Stimulated activated CD4-positive, alpha-beta T cell treated with anti-CD3 and anti-CD28 coated beads, Interleukin-4, amount 100 ng/mL, for 24 hours (primary cell): ENCODE measurements at regions not wholly inside any gene's neighbourhood (a gene's known extent, or its start where the extent isn't known, plus 50 kb on each side); places are given as distances from the start of the nearest gene placed in this dataset.

Experiments
- DNase-seq: peaks from one replicate; pipeline ENCODE4 v3.0.0-alpha.2; 2020

DNA sequence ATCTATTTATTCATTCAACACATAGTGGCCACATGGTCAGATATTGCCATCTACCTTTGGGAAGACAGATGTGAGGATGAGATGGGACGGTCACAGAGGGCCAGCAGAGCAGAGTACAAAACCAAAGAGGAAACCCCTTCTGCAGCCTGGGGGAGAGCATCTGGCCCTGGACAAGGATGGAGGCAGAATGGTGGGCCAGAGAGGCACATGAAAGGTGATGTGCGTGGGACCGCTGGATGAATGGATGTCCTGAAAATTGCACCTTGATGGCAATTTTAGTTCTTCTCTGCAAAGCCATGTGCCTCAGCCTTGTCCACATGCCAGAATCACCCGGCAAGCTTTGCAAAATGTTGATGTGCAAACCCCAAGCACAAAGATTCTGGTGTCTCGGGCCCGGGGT is 77.4 kb upstream of the CD93 start:
- no peak for DNase-seq

DNA sequence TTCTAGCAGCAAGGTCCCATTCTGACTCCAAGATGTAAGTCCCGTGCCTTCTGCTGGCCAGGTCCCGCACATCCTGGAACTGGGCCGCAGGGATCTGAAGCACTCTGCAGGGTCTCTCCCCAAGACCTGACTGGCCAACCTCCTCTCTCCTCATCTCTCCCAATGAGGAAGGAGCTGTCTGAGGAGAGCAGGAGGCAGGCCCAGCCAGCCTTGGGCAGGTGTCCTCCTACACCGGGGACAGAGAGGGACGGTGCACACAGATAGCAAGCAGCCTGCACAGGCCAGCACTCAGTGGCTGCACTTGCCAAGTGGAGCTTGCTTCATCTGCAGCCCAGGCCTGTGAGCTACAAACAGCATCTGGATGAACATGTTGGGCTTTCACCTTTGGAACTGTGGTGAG is 76.8 kb upstream of the CD93 start:
- DNase-seq, result no peak

DNA sequence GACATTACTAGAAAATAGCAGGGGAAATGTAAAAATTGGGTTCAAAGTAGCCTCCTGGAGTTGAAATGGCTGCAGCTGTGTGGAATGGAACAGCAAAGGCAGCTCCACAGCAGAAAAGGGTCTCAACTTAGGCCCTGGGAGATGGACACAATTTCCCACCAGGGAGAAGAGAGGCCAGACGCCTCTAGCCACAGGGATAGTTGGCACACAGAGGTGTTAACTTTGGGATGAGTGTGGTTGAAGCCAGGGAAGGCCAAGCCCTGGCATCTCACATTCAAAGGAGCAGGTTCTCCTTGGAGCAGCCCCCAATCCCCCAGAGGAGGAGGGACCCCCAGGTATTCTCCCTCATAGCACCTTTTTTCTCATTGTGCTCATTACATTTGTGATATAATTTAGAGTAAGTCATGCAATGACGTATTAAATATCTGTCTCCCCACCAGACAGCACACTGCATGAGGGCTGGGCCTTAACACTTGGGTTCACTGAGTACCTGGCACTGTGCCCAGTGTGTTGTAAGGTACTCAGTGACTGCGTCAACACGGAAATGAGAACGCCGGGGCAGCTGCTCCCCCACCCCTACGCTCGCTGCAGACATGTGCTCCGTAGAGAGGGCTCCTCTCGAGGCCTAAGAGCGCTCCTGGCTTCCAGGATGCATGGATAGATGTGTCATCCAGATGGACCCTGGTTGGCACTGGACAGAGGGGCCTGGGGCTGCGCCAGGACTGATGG is 76.0 kb upstream of the CD93 start:
- no peak for DNase-seq

DNA sequence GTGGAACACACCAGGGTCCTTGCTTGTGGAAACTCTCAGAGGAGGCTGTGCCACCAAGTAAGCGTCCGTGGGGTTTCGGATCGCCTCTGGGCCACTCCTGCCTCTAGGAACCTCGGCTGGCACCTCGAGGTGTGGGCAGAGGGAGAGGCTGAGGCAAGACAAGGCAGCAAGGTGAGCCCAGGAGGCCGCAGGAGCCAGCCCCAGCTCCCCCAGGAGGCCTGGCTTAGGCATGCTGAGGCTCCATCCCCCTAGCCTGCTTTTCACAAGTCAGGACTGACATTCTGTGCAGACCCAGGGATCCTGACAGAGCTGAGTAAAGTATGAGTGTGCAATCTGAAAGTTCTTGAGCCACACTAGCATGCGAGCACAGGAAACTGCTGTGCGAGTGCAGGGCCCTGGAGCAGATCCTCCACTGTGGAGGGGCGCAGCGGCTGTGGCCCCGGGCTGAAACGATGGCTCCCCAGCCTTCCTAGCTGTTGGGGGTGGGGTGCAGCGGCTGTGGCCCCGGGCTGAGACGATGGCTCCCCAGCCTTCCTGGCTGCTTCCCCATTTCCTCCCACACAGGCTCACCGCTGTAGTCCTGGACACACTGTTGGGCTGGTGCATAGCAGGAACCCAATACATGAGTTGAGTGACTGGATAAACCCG is 75.2 kb upstream of the CD93 start:
- DNase-seq, result no peak

DNA sequence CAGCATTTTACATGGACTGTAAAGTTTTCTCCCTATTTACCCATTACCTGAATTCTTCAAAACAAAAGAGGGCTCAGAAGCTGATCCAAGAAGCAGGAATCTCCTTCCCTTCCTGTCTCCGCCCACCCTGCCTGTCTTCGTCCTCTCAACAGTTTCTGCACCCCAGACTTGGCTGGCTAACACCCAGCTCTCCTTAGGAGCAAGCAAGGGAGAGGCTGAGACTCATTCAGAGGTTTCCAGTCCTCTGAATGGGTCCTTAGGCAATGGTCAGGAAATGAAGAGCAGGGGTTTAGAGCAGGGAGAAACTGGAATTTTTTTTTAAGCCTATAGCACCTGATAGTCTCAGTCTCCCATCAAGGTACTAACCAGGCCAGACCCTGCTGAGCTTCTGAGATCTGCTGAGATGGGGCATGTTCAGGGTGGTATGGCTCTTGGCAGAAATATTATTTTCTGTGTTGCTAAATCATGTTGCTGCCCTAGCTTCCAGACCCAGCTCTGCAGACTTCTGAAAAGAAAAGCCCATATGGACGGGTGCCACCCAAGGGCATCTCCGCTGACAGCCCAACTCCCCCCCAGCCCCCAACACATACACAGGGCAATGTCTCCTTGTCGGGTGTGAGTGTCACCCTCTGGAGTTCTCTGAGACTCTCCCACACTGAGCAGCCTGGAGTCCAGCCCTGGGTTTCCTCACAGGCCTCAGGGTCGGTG is 74.6 kb upstream of the CD93 start:
- DNase-seq, result no peak

DNA sequence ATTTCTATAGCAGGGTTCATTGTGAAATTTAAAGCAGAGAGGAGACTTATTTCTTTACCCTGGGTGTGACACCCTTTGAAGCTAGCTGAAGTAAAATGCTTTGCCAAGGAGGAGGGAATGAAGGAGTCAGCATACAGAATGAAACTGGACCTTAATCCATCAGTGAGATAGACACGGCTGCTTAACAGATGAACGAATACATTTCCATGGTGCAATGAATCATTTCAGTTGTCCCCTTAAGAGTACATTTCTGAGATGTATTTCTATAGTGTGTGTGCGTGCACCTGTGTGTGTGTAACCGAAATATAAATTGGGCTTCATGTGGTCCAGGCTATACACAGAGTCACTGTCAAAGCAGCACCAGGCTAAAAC is 73.8 kb upstream of the CD93 start:
- no peak for DNase-seq

DNA sequence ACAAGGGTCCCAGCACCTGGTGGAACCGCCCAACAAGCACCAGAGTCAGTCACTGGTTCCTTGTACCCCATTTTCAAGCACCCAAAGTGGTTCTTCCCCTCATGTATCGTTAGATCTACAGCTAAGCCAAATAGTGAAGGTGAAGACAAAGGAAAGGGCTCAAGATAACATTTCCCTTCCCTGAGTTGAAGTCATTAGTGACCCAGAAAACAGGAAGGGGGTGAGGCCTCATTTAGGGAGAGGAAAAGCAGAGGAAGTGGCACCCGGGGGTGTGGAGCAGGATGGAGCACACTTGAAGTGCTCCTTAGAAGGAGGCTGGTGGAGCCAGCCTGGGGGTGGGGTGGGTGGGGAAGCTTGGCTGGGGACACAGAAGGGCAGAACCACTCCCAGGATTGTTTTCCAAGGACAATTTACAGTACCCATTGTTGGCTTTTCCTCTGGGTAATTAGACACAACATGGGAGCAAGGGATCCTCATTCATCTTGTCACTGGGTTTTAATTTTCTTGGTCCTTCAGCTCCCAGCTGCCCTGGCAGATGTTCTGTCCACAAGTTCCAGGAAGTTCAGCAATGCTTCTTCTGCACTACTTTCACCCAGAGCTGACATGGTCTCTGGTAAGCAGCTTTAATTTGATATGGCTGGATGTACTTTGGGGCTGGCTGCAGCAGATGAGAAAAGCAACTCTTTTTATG is 73.3 kb upstream of the CD93 start:
- no peak for DNase-seq

DNA sequence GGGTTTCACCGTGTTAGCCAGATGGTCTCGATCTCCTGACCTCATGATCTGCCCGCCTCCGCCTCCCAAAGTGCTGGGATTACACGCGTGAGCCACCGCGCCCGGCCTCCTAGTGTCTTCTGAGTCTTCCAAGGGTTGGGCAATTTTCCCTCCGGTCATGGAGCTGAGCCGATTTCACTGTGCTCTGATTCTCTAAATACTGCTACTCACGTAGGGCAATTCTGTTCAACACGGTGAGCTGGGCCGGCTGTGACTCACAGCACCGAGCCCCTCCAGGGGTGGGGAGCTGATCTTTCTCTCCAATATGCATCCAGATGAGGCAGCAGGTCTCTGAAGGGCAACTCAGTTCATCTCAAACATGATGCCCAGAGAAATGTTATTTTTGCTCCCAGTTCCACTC is 71.6 kb upstream of the CD93 start:
- no peak for DNase-seq

DNA sequence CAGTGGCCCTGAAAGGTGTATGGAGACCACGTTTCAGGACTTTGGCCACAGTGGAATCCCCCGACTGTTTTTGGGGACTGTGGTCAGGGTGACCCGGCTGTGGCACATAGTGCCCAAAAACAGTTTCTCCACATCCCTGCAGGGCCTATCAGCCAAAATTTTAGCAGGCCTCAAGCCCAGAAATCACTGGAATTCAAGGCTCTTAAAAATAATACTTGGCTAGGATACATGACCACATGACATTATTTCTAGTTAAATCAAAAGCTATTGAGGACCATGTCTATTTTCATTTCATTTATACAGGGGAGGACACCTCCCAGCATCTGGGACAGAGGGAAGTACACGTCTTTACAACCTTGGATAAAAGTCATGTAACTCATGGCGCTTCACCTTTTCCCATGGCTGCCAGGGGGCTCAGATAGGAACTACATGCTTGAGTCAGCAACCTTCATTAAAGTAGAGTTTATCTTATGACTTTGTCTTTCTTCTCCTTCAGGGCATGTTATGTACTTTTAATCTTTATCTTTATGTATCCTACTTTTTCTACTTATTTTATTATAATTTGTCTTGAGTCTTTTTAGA is 70.8 kb upstream of the CD93 start:
- DNase-seq, result no peak

DNA sequence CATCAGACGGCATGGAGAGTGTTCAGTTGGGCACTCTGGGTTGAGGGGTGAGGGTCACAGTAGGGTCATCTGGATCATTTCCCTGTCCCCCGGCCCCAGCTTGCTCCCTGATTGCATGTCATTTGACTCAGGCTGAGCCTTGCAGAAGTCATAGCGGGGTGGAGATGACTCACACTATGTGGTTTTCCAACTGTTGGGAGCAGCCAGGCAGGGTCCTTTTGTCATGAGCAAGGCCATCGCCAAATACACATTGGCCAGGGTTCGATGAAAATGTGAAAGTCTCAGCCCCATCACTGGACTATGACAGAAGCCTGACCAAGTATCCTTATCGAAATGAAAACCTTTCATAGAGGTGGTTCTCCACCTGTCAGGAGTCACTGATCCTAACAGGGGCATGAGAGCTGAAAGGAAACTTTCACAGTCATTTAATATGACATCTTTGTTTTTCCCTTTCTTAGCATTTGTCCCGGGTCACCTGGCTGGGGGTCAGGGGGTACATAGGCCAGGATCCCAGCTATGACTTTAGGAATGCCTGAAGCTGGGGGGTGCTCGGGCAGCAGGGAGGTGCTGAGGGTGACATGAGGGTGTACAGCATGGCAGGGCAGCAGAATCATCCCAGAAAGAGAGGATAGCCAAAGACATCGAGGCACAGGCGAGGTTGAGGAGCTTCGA is 70.2 kb upstream of the CD93 start:
- DNase-seq, result no peak

DNA sequence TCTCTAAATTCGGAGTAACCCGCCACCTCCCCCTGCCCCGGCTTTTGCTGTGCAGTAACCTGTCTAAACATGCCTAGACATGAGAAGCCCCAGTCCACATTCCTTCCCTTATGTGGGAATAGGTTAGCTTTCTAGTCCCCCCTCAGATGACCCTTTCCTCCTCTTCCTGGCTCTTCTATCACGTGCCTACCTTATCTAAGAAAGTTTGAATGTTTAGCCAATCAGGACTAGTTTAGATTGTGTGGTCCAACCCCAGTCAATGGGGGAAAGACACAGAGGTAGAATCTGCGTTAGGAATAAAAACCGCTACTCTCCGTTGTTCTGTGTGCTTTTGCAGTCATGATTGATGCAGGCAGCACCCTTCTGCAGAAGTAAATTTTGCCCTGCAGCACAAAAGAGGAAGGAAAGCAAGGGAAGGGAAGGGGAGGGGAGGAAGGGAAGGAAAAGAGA is 69.0 kb upstream of the CD93 start:
- no peak for DNase-seq

DNA sequence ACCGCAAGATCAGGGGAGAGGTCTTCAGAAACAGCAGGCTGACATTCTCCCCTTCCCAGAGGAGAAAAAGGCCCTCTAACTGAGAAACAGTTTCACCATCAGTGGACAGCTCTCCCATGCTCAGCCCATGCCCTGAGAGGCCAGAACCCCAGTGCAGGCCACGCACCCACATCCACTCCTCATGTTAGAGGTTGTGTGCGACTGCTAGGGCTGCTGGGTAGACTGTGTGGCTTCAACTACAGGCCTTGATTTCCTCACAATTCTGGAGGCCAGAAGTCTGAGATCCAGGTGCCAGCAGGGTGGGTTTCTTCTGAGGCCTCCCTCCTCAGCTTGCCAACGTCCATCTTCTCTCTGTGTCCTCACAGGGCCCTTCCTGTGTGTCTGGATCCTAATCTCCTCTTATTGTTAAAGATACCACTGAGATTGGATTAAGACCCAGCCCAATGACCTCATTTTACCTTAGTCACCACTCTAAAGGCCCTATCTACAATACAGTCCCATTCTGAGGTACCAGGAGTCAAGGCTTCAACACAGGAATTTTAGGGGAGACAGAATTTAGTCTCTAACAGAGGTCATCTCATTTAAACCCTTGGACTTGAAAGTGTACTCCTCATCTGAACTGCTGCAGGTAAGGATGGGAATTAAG is 67.7 kb upstream of the CD93 start:
- no peak for DNase-seq

DNA sequence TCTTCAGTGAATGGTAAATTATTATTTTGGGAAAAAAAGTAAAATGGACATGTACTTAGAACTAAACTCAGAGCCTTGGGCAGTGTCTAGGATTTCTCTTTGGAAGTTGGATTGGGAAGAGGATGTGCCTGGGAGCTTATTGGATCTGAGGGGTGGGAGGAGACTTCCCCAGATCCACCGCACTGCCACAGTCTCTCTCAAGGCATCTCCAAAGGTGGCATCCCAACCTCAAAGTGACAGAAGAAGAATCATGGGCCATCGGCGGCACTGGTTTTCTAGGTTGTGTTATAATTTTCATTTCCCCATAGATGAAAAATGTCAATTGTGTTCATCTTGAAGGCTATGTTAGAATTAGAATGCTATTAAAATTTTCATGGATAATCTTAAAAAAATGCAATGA is 66.8 kb upstream of the CD93 start:
- DNase-seq, result no peak

DNA sequence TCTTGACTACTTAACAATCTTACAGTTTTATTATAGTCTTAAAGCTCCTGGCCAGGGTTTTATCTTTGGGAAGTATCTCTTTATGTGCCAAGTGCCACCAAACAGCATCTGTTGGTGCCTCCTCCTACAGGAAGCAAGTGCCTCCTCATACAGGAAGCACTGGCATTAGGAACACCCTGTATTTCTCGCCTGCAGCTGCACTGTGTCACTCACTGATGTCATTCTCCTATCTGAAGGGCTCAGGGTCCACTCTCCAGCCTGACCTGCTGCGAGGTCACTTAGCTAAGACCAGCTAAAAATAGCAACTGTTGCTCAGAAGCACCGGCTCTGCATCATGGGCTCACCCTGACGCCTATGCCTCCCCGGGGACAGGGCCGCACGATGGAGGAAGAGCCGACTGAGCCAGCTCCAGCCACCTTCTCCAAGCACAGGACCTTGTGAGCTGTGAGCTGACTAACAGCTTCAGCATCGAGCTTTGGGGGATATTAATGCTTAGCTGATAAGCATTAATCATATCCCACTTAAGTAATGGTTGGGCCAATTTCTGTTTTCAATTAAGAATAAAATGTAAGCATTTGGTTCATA is 66.3 kb upstream of the CD93 start:
- no peak for DNase-seq

DNA sequence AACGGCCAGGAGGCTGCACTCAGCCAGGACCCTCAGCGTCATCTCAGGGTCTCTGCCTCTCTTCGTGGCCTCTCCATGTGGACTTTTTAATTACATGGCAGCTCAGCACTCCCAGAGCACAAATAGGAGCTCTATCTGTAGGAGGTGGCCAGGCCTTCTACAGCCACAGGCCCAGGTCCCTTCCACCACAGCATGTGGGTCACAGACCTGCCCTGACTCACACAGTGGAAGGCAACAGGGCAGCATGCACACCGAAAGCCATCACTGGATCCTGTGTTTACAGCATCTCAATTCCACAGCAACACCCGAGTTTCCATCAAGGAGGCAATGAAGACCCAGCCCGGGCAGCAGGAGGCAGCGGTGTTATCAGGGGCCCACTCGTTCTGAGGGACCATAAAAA is 65.8 kb upstream of the CD93 start:
- no peak for DNase-seq

DNA sequence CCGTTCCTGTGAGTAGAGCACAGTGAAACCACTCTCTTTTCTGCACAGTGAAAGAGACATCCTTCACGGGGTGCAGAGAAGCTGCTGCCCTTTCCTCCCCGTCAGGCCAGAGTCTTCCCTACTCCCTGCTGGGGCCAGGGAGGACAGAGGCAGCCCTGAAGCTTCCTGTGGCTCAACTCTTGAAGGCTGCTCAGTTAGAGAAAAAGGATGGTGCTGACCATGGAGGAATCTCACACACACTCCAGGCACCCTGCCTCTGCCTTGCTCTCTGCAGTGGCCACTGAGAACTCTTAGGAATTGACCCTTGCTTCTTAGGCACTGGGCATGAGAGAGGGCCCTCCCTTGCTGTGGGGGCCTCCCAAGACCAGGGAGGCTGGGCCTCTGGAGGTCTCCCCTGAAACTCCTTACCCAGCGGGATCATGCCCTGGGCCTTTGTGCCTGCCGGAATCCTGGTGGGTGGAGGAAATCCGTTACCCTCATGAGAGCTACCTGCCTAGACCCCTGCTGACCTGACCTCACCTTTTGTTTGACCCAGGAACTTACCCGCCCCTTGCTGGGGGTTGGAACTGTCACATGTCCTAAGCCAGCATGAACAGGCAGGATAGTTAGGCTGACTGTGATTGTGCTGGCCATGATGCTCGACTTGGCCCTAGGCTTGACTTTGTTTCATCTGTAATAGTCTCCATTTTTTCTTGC is 65.0 kb upstream of the CD93 start:
- peak; percentile 1 for DNase-seq

DNA sequence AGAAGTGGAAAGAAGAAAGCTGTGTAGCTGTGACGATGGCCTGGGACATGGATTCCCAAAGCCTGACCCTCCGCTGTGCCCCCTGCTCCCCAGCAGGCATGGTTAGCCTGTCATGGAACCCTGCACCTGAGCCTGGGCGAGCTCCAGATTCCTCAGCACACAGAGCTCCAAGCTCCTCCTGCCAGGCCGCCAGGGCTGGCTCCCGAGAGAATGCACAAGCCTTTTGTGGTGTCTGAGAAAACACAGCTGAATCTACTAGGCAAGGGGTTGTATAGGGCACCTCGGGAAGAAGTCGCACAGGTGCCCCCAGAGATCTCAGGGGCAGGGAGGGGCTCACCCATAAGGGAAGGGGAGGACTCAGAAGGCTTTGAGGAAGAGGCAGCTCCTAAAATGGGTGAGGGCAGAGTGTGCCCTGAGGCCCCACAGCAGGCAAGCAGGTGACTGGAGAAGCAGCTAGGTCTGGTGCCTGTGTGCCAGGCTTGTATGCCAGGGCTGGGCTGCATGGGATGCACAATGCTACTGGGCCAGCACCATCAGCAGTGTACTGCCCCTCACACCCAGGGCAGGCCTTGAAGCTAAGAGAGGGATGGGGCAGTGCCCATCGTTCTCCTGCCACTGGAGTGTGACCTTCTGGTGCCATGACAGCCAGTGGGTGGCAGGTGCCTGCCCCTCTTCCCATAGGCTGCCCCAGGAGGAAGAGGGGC is 64.3 kb upstream of the CD93 start:
- peak; percentile 1 for DNase-seq

DNA sequence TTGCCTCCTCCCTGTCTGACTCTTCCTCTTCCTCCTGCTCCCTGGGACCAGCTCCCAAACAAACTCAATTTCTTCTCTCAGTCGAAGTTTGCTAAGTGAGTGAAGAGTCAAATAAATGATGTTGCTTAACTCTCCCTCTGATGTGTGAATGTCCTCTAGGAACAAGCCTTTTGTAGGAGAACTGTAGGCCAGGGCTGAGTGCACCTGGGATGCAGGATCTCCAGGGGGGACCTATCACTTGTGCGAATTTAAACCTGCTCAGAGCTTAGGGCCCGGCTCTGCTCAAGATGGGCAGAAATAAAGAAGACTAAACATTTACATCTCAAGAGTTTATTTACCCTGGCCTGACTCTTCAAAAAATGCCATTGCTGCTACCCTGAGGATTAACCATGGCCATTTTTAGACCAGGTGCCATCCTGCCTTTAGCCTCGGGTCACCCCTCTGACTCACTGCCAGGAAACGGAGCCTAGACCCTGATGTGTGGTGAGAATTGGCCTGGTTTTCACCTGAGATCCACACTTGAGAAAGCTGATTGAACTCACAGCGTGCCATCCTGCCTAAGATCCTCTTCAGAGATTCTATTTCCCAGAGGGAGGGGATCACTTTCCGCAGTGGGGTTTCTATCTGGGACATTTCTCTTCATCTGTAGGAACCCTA is 63.6 kb upstream of the CD93 start:
- DNase-seq, result no peak

DNA sequence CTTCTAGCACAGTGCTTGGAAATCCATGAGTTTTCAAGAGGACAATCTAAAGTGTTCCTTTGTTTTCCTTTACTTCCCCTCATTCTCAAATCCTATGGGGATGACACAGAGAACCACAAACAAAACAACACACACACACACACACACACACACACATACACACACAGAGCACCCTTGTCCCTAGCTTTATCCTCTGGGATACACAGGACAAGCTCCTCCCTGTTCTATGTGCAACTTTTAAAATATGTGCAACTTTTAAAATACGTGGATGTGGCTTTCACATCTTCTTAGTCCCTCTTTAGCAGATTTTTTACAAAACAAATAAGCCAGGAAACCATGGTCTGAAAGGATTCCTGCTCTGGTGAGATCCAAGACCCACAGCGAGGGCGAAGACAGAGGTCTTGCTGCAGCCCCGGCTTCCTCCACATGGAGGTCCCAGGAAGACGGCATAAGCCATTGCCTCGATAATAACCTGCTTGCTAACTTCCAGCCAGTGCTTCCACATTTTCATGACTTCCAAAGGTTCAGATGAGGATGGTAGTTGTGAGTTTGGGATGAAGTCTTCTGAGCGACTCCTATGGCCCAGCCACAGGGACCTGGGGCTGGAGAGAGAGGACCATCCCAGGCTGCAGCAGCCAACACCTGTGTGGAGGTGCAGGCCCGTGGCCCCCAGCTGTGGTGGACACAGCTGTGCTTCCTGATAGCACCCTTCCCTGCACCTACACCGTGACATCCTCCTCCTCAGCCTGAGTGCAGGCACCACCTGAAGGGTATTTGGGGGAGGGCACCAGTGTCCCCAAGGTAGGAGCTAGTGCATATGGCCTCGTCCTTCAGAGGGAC is 62.8 kb upstream of the CD93 start:
- no peak for DNase-seq
